Activated CD4-positive, alpha-beta T cell treated with anti-CD3 and anti-CD28 coated beads, Interleukin-2, Interleukin-4, amounts not matched to agents 100 ng/mL and 50 ng/mL, durations not matched to agents 16 hours and 8 hours (primary cell): ENCODE measurements at regions not wholly inside any gene's neighbourhood (a gene's known extent, or its start where the extent isn't known, plus 50 kb on each side); places are given as distances from the start of the nearest gene placed in this dataset.
A peak's percentile ranks its signal among the peaks of the same experiment; 100 is the strongest.
"Not testable (repeated sequence)": the region's sequence is repeated elsewhere in the genome, so short reads cannot be mapped to it uniquely, and the experiment has no call there.

Experiments
- DNase-seq: peaks from one replicate; pipeline ENCODE4 v3.0.0-alpha.2; 2020; ENCODE audit warnings: low spot score

DNA sequence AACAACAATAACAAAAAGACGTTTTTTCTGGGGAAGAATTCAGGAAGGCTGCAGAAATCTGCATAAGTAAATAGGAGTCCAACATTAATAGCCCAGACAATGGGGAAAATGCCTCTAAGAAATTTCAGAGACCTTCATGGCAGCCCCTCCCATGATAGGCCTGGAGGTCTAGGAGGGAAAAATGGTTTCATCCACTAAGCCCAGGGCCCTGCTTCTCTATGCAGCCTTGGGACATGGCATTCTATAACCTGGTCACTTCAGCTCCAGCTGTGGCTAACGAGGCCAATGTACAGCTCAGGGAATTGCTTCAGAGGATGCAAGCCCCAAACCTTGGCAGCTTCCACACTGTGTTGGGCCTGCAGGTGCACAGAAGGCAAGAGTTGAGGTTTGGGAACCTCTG lies 125.6 kb upstream of the GMNC start:
- DNase-seq = no peak

DNA sequence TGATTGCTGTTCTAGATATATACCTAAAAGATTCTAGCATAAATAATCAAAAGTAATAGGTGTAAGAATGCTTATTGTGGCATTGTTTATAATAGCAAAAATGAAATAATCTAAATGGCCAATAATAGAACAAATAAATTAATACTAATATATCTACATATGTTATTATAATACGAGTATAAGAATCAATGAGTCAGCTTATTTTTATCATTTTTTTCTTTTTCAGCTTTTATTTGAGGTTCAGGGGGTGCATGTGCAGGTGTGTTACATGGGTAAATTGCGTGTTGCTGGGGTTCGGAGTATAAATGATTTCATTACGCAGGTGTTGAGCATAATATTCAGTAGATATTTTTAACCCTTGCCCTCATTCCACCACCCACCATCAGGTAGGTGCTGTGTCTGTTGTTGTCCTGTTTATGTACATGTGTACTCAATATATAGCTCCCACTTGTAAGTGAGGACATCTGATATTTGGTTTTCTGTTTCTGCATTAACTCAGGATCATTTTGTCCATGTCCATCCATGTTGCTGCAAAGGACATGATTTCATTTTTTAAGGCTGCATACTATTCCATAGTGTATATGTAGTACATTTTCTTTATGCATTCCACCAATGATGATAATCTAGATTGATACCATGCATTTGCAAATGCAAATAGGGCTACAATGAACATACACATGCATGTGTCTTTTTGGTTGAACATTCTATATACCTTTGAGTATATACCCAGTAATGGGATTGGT lies 122.2 kb upstream of the GMNC start:
- DNase-seq = no peak

DNA sequence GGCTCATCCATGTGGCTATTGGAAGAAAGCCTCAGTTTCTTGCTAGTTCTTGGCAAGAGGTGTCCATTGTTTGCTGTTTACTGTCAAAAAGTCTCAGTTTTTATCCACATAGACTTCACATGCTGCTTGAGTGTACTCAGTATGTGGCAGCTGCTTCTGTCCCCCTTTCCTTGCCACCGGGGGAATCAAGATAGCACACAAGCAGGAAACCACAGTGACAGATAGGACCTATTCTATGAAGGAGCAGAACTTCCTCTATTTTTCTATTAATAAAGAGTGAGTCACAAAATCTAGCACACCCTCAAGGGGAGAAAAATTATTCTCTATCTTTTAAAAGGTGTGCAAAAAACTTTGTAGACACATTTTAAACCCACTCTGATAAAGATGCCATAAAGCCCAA lies 121.4 kb upstream of the GMNC start:
- DNase-seq = no peak

DNA sequence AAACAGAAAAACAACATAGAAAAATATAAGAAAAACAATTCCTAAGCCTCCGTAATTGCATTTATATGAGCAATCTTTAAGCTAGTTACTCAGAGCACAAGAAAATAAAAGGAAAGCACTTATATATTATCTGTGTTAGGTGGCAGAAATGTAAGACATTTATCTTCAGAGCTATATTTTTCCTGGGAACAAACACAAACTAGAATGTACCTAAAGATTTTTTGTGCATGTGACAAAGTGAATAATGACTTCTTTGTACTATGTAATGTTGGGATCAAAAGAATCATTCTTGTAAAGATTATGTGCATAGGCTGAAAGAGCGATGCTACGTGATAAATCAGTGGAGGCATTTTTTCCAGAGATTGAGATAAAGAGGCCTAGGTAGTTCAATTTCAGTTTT lies 111.3 kb upstream of the GMNC start:
- DNase-seq = no peak

DNA sequence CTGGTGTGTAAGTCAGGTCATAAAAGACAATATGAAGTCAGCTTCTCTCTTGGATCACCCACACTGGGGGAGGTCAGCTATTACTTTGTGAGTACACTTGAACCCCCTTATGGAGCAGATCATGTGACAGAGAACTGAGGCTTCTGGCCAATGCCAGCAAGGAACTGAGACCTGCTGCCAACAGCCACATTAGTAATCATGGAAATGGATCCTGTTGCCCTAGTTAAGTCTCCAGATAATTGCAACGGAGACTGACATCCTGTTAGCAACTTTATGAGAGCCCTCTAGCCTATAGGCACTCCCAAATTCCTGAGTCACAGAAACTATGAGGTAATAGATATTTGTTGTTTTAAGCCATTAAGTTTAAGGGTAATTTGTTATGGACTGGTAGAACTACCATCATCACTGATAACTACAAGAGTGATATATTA lies 110.4 kb upstream of the GMNC start:
- DNase-seq = no peak

DNA sequence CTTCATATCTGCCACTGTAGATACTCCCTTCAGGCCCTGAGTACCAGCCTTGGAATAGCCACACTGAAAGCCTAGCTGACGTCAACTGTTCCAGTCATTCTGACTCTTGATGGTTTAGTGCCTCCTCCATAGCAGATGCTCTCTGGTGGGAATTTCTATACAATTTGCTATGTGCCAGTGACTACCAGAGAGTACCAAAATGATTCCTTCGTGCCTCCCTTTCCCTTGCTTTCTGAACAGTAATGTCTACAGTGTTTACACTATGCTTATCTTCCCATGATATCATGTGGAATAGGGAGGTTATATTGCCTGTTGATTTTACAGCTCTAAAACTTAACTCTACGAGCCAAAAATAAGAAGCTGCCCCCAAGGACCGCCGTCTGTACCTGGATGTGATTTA lies 109.7 kb upstream of the GMNC start:
- DNase-seq = no peak

DNA sequence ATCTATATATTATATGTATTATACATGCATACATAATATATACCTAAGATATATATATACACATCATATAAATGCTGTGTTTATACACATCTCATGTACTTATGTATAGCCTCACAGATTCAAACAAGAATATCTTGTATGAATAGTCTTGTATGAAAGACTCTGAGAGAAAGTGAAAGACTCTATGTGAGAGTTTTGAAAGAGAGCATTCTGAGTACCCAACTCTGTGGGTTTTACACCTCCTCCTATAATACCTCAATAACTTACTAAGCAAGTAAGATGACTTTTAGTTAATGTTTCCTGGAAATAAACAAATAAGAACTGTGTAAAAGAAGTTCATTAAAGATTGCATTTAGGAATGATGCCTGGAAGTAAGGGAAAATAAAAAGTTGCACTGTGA lies 108.1 kb upstream of the GMNC start:
- peak; percentile 3 for DNase-seq

DNA sequence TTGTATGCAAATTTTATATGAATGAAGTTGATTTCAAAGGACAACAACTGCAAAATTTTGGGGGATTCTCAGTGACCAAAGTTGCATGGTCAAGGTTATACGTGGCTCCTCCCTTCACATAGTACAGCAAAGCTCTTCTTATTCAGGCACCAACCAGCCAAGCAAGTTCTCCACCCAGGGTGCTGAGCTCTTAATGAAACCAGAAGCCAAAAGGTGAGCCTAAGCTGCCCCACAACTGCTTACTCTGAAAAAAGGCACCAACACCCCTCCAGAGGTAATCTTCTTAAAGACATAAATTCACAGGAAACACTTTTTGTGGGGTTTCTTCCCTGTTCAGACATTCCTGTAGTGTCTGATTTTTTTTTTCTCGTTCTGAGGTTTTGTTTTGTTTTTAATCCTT lies 106.1 kb upstream of the GMNC start:
- no peak for DNase-seq

DNA sequence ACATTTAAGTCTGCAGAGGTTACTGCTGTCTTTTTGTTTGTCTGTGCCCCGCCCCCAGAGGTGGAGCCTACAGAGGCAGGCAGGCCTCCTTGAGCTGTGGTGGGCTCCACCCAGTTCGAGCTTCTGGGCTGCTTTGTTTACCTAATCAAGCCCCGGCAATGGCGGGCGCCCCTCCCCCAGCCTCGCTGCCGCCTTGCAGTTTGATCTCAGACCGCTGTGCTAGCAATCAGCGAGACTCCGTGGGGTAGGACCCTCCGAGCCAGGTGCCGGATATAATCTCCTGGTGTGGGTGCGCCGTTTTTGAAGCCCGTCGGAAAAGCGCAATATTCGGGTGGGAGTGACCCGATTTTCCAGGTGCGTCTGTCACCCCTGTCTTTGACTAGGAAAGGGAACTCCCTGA lies 102.4 kb upstream of the GMNC start:
- DNase-seq = not testable (repeated sequence)

DNA sequence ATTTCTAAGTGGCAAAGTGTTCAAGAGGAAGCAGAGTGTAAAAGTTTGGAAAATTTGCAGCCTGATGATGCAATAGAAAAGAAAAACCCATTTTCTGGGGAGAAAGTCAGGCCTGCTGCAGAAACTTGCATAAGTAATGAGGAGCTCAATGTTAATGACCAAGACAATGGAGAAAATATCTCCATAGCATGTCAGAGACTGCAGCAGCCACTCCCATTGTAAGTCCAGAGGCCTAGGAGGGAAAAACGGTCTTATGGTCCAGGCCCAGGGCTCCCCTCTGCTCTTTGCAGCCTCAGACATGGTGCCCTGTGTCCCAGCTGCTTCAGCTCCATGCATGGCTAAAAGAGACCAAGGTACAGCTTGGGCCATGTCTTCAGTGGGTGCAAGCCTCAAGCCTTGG lies 96.6 kb upstream of the GMNC start:
- DNase-seq = no peak

DNA sequence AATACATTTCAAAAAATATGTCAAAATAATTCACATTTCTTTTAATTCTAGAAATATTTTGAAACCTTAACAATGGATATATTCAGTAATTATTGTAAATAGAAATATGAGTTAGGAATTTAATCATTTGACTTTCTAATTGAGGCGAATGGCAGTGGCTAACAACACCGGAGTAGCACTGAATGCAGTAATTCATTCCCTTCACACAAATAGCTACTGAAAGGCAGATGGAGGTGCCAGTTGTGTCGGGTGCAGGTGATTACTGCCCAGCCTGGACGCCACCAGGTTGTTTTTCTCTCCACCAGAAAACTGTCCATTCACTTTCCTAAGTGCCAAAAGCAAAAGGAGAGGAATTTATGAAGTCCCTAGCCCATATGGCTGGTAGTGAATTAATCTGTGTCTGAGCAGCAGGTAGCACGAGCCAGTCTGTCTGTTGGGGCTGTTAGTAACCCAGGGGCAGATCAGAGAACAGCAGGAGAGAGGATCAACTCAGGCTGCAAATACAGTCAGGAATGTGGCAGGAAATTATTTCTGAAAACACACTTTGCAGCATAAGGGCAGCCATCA lies 79.3 kb upstream of the GMNC start:
- no peak for DNase-seq

DNA sequence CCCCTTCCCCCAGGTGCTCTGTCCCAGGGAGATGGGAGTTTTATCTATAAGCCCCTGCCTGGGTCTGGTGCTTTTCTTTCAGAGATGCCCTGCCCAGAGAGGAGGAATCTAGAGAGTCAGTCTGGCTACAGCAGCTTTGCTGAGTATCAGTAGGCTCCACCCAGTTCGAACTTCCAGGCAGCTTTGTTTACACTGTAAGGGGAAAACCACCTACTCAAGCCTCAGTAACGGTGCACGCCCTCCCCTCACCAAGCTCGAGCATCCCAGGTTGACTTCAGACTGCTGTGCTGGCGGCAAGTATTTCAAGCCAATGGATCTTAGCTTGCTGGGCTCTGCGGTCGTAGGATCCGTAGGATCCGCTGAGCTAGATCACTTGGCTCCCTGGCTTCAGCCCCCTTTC lies 72.1 kb upstream of the GMNC start:
- not testable (repeated sequence) for DNase-seq

DNA sequence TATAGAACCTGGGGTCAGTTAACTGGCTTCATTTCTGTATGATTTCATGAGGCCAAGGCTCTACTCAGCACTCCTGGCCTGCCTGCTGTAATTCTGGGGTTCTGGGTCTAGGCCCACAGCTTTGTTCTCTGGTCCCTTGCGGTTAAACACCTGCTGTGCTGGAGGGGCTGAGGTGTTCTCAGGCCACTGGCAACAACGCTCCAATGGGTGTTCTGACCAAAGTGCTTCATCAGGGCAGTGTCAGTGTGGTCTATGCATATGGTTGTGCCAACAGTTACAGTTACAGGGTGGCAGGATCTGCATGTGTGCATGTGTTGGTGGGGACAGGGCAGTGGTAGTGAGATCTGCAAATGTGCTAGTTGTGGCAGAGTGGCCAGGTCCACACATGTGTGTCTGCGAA lies 64.1 kb upstream of the GMNC start:
- no peak for DNase-seq

DNA sequence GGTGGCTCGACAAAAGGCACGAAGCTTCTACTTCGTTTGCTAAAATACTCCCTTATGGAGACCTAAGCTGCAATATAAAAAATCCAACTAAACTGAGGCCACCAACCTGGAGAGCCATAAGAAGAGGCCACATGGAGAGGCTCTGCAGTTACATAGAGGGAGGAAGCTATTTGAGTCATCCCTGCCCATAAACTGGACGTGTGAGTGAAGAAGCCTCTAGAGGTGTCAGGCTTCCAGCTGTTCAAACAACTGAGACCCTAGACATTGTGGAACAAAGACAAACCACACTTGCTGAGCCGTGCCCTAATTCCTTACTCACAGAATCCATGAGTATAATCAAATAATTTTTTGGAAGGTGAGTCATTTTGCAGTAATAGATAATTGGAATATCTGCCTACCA lies 50.2 kb upstream of the GMNC start:
- no peak for DNase-seq
